PFSK-1 (cell line): ENCODE measurements at regions not wholly inside any gene's neighbourhood (a gene's known extent, or its start where the extent isn't known, plus 50 kb on each side); places are given as distances from the start of the nearest gene placed in this dataset.

Experiments
- POLR2AphosphoS5 ChIP-seq: IDR thresholded peaks from 2 replicates; pipeline ENCODE4 v1.6.1; 2012; ENCODE audit warnings: low read depth, mild to moderate bottlenecking, control low read depth, low read length, moderate library complexity
- SIN3A ChIP-seq: IDR thresholded peaks from 2 replicates; pipeline ENCODE4 v1.6.1; 2012; ENCODE audit warnings: mild to moderate bottlenecking, low read length, moderate library complexity, borderline replicate concordance; ENCODE audit not compliant: insufficient read depth
- TAF1 ChIP-seq: IDR thresholded peaks from 2 replicates; pipeline ENCODE4 v1.6.1; 2012; ENCODE audit warnings: low read length, control low read depth, borderline replicate concordance; ENCODE audit not compliant: insufficient read depth
- TF ChIP-seq, protein P1 (sequence below), 2 experiments: IDR thresholded peaks; 2 replicates each; pipeline versions ENCODE4 v1.6.1 to v1.8.0; 2011 to 2012; ENCODE audit warnings: low read depth in 2 of 2, low read length in 2 of 2, control low read depth in 1 of 2, inconsistent platforms in 1 of 2, mild to moderate bottlenecking in 1 of 2, moderate library complexity in 1 of 2; ENCODE audit not compliant: insufficient read depth in 1 of 2

- TF ChIP-seq POLR2AphosphoS5 (no peak), TAF1 (no peak), SIN3A (no peak)
- TF ChIP-seq, protein P1, sequence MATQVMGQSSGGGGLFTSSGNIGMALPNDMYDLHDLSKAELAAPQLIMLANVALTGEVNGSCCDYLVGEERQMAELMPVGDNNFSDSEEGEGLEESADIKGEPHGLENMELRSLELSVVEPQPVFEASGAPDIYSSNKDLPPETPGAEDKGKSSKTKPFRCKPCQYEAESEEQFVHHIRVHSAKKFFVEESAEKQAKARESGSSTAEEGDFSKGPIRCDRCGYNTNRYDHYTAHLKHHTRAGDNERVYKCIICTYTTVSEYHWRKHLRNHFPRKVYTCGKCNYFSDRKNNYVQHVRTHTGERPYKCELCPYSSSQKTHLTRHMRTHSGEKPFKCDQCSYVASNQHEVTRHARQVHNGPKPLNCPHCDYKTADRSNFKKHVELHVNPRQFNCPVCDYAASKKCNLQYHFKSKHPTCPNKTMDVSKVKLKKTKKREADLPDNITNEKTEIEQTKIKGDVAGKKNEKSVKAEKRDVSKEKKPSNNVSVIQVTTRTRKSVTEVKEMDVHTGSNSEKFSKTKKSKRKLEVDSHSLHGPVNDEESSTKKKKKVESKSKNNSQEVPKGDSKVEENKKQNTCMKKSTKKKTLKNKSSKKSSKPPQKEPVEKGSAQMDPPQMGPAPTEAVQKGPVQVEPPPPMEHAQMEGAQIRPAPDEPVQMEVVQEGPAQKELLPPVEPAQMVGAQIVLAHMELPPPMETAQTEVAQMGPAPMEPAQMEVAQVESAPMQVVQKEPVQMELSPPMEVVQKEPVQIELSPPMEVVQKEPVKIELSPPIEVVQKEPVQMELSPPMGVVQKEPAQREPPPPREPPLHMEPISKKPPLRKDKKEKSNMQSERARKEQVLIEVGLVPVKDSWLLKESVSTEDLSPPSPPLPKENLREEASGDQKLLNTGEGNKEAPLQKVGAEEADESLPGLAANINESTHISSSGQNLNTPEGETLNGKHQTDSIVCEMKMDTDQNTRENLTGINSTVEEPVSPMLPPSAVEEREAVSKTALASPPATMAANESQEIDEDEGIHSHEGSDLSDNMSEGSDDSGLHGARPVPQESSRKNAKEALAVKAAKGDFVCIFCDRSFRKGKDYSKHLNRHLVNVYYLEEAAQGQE (IDR thresholded peaks at IDR 0.05; ENCODE audit: insufficient read depth in 1 of 2, low read depth in 2 of 2, low read length in 2 of 2): no peak
Measured at GRCh38 chr2:13002536-13003331, 286.0 kb downstream of the TRIB2 start.
